ENCODE measurements at regions not wholly inside any gene's neighbourhood (a gene's known extent, or its start where the extent isn't known, plus 50 kb on each side); places are given as distances from the start of the nearest gene placed in this dataset.
"Not testable (repeated sequence)": the region's sequence is repeated elsewhere in the genome, so short reads cannot be mapped to it uniquely, and the experiment has no call there.

DNA sequence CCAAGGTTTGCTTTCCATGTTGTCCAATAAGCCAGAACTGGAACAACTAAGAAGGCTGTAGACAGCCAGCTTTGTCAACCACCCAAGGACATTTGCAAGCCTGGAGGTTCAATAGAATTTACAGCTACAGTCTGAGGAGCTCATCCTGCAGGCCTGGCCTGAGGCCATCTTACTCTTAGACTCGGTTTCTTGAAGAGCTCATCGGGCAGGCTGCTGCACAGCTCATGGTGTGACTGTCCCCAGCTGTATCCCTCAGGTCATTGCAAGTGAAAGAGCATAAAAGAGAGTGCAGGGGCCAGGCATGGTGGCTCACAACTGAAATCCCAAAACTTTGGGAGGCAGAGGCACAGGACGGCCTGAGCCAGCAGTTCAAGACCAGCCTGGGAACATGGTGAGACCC, 96.9 kb upstream of the FOXQ1 start:
- H3K9me3 Mint-ChIP-seq = no peaks in the 10 kb centered on the region
- POLR2A ChIA-PET = no interaction called here
- no peak for DNase-seq (ENCODE audit: low spot score)
- CTCF ChIA-PET = interaction anchor here (1.2 kb wide), 1 partner anchor 101 kb away, joined by 3 read pairs; no protein-coding TSS in a partner anchor
- no peak overlapping the region for H3K27ac Mint-ChIP-seq
- H3K4me3 Mint-ChIP-seq = no peak overlapping the region
- H3K36me3 Mint-ChIP-seq = no peaks in the 10 kb centered on the region
- no peak for ATAC-seq
- TF ChIP-seq FOXP1 (CRISPR knock-in tag; IDR thresholded peaks at IDR 0.05; ENCODE audit: borderline replicate concordance) = no peak
- H3K27me3 Mint-ChIP-seq (ENCODE audit: low read depth) = no peaks in the 10 kb centered on the region
- no peaks in the 10 kb centered on the region for H3K4me1 Mint-ChIP-seq

DNA sequence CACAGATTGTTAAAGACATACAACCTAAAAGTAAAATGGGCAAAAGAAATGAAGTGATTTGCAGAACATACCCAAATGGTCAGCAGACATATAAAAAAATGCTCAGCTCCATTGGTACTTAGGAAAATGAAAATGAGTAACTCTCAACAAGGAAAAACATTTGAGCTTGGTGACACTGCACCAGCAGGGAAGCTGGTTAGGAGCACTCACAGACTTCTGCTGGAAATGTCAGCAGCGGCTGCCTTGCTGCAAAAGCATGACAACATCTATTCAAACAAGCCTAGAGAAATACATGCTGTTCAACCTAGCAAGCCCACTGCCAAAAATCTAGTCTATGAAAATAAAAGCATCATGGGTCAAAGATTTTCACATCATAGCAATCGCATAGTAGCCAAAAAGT, 99.0 kb upstream of the FOXQ1 start:
- ChIA-PET CTCF (interaction anchor here (0.9 kb wide), 1 partner anchor 224 kb away, joined by 3 read pairs; no protein-coding TSS in a partner anchor), POLR2A (no interaction called here)
- H3K27me3 Mint-ChIP-seq (ENCODE audit: low read depth) = no peaks in the 10 kb centered on the region
- no peak overlapping the region for H3K27ac Mint-ChIP-seq
- DNase-seq (ENCODE audit: low spot score) (no peak), ATAC-seq (no peak)
- peaks cover 4% of the 10 kb centered on the region; the same call in 1 of the 2 replicates for H3K9me3 Mint-ChIP-seq
- no peaks in the 10 kb centered on the region for H3K36me3 Mint-ChIP-seq
- TF ChIP-seq FOXP1 (CRISPR knock-in tag; IDR thresholded peaks at IDR 0.05; ENCODE audit: borderline replicate concordance) (no peak), NR2C2 (CRISPR knock-in tag; IDR thresholded peaks at IDR 0.05) (no peak), ATF1 (CRISPR knock-in tag; IDR thresholded peaks at IDR 0.05) (no peak), TEAD1 (CRISPR knock-in tag; IDR thresholded peaks at IDR 0.05) (no peak), ZBTB21 (CRISPR knock-in tag; IDR thresholded peaks at IDR 0.05; ENCODE audit: borderline replicate concordance) (no peak), TP53 (CRISPR knock-in tag; IDR thresholded peaks at IDR 0.05) (no peak), SMAD3 (CRISPR knock-in tag; IDR thresholded peaks at IDR 0.05; ENCODE audit: borderline replicate concordance) (no peak), ZNF138 (CRISPR knock-in tag; conservative IDR thresholded peaks at IDR 0.05) (no peak), RELA (CRISPR knock-in tag; IDR thresholded peaks at IDR 0.05; ENCODE audit: borderline replicate concordance) (no peak), SP1 (CRISPR knock-in tag; conservative IDR thresholded peaks at IDR 0.05) (no peak), JAZF1 (CRISPR knock-in tag; IDR thresholded peaks at IDR 0.05) (no peak), NR1H2 (CRISPR knock-in tag; IDR thresholded peaks at IDR 0.05) (no peak), NFYB (CRISPR knock-in tag; conservative IDR thresholded peaks at IDR 0.05; ENCODE audit: low read depth) (no peak), ESRRA (CRISPR knock-in tag; IDR thresholded peaks at IDR 0.05; ENCODE audit: borderline replicate concordance) (no peak)
- TF ChIP-seq, protein P1, sequence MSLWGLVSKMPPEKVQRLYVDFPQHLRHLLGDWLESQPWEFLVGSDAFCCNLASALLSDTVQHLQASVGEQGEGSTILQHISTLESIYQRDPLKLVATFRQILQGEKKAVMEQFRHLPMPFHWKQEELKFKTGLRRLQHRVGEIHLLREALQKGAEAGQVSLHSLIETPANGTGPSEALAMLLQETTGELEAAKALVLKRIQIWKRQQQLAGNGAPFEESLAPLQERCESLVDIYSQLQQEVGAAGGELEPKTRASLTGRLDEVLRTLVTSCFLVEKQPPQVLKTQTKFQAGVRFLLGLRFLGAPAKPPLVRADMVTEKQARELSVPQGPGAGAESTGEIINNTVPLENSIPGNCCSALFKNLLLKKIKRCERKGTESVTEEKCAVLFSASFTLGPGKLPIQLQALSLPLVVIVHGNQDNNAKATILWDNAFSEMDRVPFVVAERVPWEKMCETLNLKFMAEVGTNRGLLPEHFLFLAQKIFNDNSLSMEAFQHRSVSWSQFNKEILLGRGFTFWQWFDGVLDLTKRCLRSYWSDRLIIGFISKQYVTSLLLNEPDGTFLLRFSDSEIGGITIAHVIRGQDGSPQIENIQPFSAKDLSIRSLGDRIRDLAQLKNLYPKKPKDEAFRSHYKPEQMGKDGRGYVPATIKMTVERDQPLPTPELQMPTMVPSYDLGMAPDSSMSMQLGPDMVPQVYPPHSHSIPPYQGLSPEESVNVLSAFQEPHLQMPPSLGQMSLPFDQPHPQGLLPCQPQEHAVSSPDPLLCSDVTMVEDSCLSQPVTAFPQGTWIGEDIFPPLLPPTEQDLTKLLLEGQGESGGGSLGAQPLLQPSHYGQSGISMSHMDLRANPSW (CRISPR knock-in tag; conservative IDR thresholded peaks at IDR 0.05; ENCODE audit: low read depth) = no peak
- TF ChIP-seq, protein P2, sequence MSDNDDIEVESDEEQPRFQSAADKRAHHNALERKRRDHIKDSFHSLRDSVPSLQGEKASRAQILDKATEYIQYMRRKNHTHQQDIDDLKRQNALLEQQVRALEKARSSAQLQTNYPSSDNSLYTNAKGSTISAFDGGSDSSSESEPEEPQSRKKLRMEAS (CRISPR knock-in tag; IDR thresholded peaks at IDR 0.05) = no peak
- TF ChIP-seq, protein P3, sequence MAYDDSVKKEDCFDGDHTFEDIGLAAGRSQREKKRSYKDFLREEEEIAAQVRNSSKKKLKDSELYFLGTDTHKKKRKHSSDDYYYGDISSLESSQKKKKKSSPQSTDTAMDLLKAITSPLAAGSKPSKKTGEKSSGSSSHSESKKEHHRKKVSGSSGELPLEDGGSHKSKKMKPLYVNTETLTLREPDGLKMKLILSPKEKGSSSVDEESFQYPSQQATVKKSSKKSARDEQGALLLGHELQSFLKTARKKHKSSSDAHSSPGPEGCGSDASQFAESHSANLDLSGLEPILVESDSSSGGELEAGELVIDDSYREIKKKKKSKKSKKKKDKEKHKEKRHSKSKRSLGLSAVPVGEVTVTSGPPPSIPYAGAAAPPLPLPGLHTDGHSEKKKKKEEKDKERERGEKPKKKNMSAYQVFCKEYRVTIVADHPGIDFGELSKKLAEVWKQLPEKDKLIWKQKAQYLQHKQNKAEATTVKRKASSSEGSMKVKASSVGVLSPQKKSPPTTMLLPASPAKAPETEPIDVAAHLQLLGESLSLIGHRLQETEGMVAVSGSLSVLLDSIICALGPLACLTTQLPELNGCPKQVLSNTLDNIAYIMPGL (CRISPR knock-in tag; IDR thresholded peaks at IDR 0.05) = no peak
- TF ChIP-seq, protein P4, sequence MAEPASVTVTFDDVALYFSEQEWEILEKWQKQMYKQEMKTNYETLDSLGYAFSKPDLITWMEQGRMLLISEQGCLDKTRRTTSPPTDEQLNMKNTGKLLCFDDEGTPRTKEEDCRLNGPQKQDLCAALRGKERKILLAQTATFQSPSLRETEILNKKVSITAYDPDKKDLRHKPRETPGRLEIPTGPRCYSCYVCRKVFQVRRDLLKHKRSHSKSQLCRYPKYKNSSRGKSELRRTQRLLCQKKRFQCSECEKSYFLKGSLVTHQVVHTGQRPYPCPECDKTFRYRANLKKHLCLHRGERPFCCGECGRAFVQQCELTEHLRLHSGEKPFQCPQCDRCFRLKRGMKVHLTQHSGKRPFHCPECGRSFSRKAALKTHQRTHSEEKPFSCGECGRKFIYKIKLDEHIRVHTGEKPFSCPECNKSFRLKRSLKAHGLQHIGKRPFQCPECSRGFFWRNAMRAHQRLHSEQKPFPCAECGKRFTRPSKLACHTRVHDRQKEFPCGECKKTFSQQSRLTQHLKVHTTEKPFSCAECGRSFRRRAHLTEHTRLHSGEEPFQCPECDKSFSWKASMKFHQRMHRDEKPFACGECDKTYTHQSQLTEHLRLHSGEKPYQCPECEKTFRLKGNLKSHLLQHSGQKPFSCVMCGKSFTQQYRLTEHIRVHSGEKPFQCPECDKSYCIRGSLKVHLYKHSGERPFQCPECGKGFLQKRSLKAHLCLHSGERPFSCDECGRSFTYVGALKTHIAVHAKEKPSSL (CRISPR knock-in tag; conservative IDR thresholded peaks at IDR 0.05) = no peak
- TF ChIP-seq, protein P5, sequence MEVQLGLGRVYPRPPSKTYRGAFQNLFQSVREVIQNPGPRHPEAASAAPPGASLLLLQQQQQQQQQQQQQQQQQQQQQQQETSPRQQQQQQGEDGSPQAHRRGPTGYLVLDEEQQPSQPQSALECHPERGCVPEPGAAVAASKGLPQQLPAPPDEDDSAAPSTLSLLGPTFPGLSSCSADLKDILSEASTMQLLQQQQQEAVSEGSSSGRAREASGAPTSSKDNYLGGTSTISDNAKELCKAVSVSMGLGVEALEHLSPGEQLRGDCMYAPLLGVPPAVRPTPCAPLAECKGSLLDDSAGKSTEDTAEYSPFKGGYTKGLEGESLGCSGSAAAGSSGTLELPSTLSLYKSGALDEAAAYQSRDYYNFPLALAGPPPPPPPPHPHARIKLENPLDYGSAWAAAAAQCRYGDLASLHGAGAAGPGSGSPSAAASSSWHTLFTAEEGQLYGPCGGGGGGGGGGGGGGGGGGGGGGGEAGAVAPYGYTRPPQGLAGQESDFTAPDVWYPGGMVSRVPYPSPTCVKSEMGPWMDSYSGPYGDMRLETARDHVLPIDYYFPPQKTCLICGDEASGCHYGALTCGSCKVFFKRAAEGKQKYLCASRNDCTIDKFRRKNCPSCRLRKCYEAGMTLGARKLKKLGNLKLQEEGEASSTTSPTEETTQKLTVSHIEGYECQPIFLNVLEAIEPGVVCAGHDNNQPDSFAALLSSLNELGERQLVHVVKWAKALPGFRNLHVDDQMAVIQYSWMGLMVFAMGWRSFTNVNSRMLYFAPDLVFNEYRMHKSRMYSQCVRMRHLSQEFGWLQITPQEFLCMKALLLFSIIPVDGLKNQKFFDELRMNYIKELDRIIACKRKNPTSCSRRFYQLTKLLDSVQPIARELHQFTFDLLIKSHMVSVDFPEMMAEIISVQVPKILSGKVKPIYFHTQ (CRISPR knock-in tag; IDR thresholded peaks at IDR 0.05) = no peak
- H3K4me3 Mint-ChIP-seq = no peak overlapping the region
- H3K4me1 Mint-ChIP-seq = no peaks in the 10 kb centered on the region

DNA sequence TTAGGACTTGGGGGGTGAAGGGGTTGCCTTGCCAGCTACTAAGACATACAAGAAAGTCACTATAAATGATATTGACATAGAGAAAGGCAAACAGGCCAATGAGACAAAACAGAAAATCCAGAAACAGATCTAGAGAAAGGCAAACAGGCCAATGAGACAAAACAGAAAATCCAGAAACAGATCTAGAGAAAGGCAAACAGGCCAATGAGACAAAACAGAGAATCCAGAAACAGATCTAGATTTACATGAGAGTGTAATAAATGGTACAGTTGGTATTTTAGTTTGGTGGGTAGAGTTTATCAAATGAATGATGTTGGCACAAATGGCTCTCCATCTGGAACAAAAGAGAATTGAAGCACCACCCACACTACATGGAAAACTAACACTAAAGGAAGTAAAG, 99.8 kb upstream of the FOXQ1 start:
- POLR2A ChIA-PET; H3K4me3 Mint-ChIP-seq; DNase-seq (ENCODE audit: low spot score); ATAC-seq; H3K27ac Mint-ChIP-seq; H3K4me1 Mint-ChIP-seq; H3K27me3 Mint-ChIP-seq (ENCODE audit: low read depth); H3K36me3 Mint-ChIP-seq; H3K9me3 Mint-ChIP-seq: not testable (repeated sequence)
- CTCF ChIA-PET = interaction anchor here (0.9 kb wide), 1 partner anchor 225 kb away, joined by 3 read pairs; no protein-coding TSS in a partner anchor

DNA sequence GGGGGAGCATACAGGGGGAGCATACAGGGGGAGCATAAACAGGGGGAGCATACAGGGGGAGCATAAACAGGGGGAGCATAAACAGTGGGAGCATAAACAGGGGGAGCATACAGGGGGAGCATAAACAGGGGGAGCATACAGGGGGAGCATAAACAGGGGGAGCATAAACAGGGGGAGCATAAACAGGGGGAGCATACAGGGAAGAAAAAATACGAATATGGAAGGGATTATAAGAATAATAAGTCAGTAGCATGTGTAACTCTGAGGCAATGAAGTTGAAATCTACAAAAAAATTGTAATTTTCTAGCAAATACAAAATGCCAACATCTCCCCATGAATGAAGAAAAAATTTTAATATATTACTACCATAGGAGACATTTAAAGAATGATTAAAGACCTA, 101.3 kb upstream of the FOXQ1 start:
- H3K27ac Mint-ChIP-seq; ATAC-seq; CTCF ChIA-PET; DNase-seq (ENCODE audit: low spot score); POLR2A ChIA-PET; H3K9me3 Mint-ChIP-seq; H3K27me3 Mint-ChIP-seq (ENCODE audit: low read depth); H3K4me3 Mint-ChIP-seq; H3K4me1 Mint-ChIP-seq; H3K36me3 Mint-ChIP-seq: not testable (repeated sequence)
